NCI-H2029 (cell line): ENCODE measurements at regions not wholly inside any gene's neighbourhood (a gene's known extent, or its start where the extent isn't known, plus 50 kb on each side); places are given as distances from the start of the nearest gene placed in this dataset.
A peak's percentile ranks its signal among the peaks of the same experiment; 100 is the strongest.

Experiments used
- DNase-seq: peaks from one replicate; lab custom pipeline; 2025; lab: John Stamatoyannopoulos, UW

GRCh38 chr15:31263751-31264558 is 62.7 kb upstream of the KLF13 start:
- DNase-seq: peak; percentile 66

- DNase-seq: no peak
Measured at GRCh38 chr15:31264559-31265089, 62.0 kb upstream of the KLF13 start.

GRCh38 chr15:31265090-31265870 is 61.4 kb upstream of the KLF13 start:
- no peak for DNase-seq

DNA sequence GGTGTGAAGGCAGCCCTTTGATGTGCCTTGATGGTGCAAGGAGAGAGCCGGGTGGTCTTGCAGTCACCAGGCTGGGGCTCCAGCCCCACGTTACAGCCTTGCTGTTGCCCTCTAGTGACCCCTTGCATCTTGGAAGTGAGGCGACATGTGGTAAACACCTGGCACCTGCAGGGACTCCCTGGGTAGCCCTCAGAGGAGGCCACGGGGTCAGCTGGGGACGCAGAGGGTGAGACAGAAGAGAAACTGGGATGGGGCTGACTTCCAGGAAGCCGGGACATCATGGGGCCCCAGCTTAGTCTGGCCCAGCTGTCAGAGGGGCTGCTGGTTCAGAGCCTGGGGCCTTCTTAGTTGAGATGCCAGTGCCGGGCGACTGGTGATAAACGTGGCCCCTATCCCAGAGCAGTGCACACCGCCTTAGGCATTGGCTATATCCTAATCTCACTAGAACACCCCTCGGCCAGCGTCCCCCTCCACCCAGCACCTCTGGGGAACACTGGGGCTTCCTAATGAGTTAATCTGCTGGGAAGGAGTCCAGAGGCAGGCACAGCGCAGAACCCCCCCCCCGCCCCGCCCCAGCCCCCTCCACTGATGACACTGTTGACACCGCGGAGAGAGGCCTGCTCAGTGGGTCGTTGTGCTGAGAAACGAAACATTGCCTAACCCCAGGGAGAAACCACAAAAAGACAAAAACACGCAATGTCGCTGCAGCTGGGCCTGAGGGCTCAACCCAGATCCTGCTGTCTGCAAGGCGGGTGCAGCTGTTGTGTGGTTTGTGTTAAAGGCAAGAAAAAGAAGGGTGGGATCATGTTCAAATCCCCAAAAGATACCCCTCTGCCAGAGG is 60.5 kb upstream of the KLF13 start:
- DNase-seq: no peak

DNA sequence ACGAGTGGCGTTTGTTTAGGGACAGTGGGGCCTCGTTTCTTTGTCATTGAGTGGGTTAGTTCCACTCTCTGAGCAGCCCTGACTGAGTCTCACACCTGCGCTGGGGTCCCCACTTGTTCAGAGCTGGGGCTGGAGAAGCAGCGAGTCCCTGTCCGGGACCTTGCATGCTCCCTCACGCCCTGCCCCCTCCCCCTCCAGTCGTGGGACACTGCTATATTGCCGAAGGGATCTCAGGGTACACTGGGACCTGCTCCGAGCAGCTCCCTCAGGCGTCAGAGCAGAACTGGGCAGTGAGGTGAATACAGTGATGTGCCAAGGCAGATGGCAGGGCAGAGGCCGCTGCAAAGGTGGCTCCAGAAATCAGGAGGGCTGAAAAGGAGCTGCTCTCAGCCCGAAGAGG is 59.9 kb upstream of the KLF13 start:
- DNase-seq: no peak

- no peak for DNase-seq
Measured at GRCh38 chr15:31267161-31268107, 59.2 kb upstream of the KLF13 start.

DNA sequence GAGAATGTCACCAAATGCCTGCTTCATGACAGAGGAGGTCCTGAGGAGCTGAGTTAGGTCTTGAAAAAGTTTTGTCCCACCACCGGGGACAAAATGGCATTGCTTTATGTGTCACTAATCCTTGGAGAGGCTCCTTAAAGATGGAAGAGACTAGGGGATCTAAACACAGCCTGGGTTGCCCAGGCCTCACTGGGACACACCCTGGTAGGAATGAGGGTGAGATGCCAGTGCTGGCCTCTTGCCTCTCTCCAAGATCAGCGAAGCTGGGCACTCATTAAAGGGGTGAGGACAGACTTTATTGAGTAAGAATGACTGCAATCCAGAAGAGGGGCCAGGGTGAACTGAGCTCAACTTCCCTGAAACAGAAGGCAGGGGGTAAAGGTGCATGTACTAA is 58.5 kb upstream of the KLF13 start:
- no peak for DNase-seq

DNA sequence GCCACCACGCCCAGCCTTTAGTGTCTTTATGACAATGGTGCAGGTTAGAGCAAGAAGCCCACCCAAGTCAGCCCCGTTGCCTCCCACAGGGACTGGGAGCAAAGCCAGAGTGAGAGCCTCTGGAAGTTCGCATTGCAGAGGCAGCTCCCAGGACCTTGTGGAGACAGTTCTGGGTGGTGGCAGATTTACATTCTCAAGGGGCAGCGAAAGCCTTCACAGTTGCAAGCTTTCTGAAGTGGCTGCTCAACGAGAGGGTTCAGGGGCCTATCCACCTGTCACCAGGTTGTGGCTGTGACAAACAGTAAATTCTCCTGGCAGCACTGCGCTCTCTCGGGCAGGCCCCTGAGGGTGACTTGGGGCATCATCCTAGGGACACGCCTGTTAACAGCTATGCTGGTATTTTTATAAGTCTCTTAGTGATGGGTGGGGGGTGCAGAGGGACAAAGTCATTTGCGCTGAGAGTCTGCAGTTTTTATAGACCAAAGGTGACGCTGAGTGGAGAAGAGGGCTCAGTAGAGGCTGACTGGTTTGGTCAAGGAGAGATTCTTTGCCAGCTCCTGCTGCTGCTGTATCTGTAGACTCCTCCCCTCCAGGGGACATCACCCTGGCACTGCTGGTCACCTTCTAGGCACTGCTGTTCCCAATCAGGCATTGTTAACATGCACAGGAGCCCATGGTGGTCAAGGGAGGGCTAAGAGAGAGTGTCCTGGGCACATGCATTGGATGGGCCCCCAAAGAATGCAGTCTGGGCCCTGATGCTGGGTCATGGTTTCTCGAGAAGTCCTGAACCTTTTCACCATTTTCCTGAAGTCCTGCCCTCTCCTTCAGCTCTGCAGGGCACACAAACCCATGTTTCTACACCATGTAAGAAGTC is 57.5 kb upstream of the KLF13 start:
- no peak for DNase-seq

GRCh38 chr15:31269816-31270575 is 56.6 kb upstream of the KLF13 start:
- DNase-seq: no peak

DNA sequence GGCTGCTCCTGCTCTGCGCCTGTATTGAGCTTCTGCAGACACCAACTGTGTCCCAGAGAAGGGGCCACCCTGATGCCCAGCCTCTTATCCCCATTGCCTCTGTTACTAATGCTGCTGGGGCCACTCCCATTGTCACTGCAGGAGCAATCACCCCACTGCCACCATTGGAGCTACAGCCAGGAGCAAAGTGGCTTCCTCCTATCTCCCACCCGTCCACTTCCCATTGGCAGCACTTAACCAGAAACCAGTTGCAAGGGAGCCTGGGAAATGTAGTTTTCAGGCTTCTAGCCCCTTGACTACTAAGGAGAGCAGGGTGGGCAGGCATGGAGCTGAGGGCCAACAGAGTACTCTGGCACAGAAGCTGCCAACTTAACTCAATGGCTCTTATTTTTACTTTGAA is 55.9 kb upstream of the KLF13 start:
- no peak for DNase-seq

DNA sequence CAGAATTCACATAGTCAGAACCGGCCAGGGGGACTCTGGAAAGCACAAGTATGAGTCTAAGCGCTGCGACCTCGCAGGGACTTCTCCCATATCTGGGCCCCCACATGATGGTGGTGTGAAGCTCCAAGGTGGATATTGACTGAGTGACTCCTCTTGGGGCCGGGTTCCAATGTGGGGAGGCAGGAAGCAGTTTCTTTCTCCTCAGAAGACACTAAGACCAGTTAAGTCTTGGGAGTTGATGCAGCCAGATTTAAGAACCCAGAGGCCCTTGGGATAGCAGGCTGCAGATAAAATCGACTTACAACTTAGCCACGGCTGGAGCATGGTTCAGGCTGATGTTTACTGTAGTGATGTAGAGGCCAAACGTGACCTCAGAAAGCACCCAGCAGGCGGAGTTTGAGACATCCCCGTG is 55.4 kb upstream of the KLF13 start:
- no peak for DNase-seq

GRCh38 chr15:31271711-31272557 is 54.7 kb upstream of the KLF13 start:
- no peak for DNase-seq

GRCh38 chr15:31272558-31273257 is 53.9 kb upstream of the KLF13 start:
- no peak for DNase-seq

- no peak for DNase-seq
Measured at GRCh38 chr15:31273258-31273941, 53.2 kb upstream of the KLF13 start.

- no peak for DNase-seq
Measured at GRCh38 chr15:31274496-31275330, 51.9 kb upstream of the KLF13 start.
